GM12878 (cell line): ENCODE measurements at regions not wholly inside any gene's neighbourhood (a gene's known extent, or its start where the extent isn't known, plus 50 kb on each side); places are given as distances from the start of the nearest gene placed in this dataset.

ENCODE experiments used
- ATAC-seq: fragments of 200-7000 bp; cut with Tn5 transposase; 3 replicates; pipeline ENCODE4 v1.9.1; 2020; ENCODE audit warnings: mild to moderate bottlenecking, moderate library complexity
- BruUV-seq: library from RNA; stranded (reverse); fragments of 400-500 nt; replicated peaks from 2 replicates; lab custom pipeline; 2021; lab: Mats Ljungman, UMichigan
- CTCF ChIA-PET: fragments of 300-600 bp; sonication (Branson Sonifier 250); formaldehyde crosslinking; extraction: SDS; loops from one replicate; lab custom pipeline; 2021; ENCODE audit warnings: inconsistent platforms; lab: Yijun Ruan, JAX
- POLR2A ChIA-PET: fragments of 350-600 bp; formaldehyde crosslinking; extraction: SDS; loops from one replicate; lab custom pipeline; 2021; ENCODE audit warnings: inconsistent platforms; lab: Charles Lee
- RAD21 ChIA-PET: fragments of 300-600 bp; sonication (Branson Sonifier 250); formaldehyde crosslinking; loops from one replicate; lab custom pipeline; 2023; ENCODE audit warnings: antibody characterized with exemption; ENCODE audit not compliant: unreplicated experiment; lab: Charles Lee
- SMC1A ChIA-PET: fragments of 300-600 bp; sonication (Branson Sonifier 250); formaldehyde crosslinking; loops from one replicate; lab custom pipeline; 2023; ENCODE audit not compliant: unreplicated experiment, uncharacterized antibody; lab: Charles Lee
- DNase-seq: peaks from one replicate; pipeline ENCODE4 v3.0.0-alpha.2; 2011; ENCODE audit warnings: low read depth, low spot score
- FAIRE-seq: peaks from 3 replicates; lab custom pipeline; 2011; peaks lifted over from hg19 to GRCh38; lab: Jason Lieb, UNC
- H2AFZ ChIP-seq: 2 replicates; pipeline ENCODE4 v1.6.0; 2011; ENCODE audit warnings: low read depth, low read length, control low read depth; ENCODE audit not compliant: control insufficient read depth
- H3K27ac ChIP-seq: 2 replicates; pipeline ENCODE4 v1.5.1; 2011; ENCODE audit warnings: control low read depth; ENCODE audit not compliant: control insufficient read depth, insufficient read depth
- H3K27me3 ChIP-seq, 2 experiments: replicated peaks in 1 of 2; 2 replicates each; pipeline versions ENCODE4 v1.6.0 to v1.6.1; 2011; ENCODE audit warnings: low read length in 1 of 2; ENCODE audit not compliant: control insufficient read depth in 2 of 2, insufficient read depth in 2 of 2
- H3K36me3 ChIP-seq, 2 experiments: 2 replicates each; pipeline ENCODE4 v1.5.1; 2011; ENCODE audit warnings: low read length in 1 of 2; ENCODE audit not compliant: control insufficient read depth in 2 of 2, insufficient read depth in 2 of 2
- H3K4me1 ChIP-seq: 2 replicates; pipeline ENCODE4 v1.6.1; 2011; ENCODE audit warnings: mild to moderate bottlenecking, low read length, moderate library complexity, mixed read lengths; ENCODE audit not compliant: control insufficient read depth, insufficient read depth
- H3K4me2 ChIP-seq: 2 replicates; pipeline ENCODE4 v1.6.0; 2011; ENCODE audit warnings: control low read depth; ENCODE audit not compliant: control insufficient read depth, insufficient read depth
- H3K4me3 ChIP-seq: fragments of 200-600 bp; sonication (generic); 2 replicates; pipeline ENCODE4 v1.5.1; 2016
- H3K79me2 ChIP-seq: 2 replicates; pipeline ENCODE4 v1.6.0; 2011; ENCODE audit warnings: low read length; ENCODE audit not compliant: control insufficient read depth, insufficient read depth
- H3K9ac ChIP-seq: 2 replicates; pipeline ENCODE4 v1.8.0; 2011; ENCODE audit warnings: low read length, control low read depth, mixed read lengths; ENCODE audit not compliant: control insufficient read depth, insufficient read depth
- H3K9me3 ChIP-seq: replicated peaks from 3 replicates; pipeline ENCODE4 v1.5.1; 2011; ENCODE audit warnings: mild to moderate bottlenecking, low read length; ENCODE audit not compliant: control insufficient read depth, insufficient read depth
- H4K20me1 ChIP-seq: 2 replicates; pipeline ENCODE4 v1.6.0; 2011; ENCODE audit not compliant: control insufficient read depth, insufficient read depth
- BHLHE40 ChIP-seq, 2 experiments: fragments of 450-650 bp in 1 of 2; IDR thresholded peaks; 2 replicates each; pipeline ENCODE4 v1.6.1; 2011 to 2017; ENCODE audit warnings: low read depth in 2 of 2, borderline replicate concordance in 1 of 2, improper control_type of control experiment in 1 of 2, low read length in 1 of 2, mild to moderate bottlenecking in 1 of 2
- CHD2 ChIP-seq: IDR thresholded peaks from 2 replicates; pipeline ENCODE4 v1.6.1; 2011; ENCODE audit warnings: low read depth, low read length, improper control_type of control experiment, borderline replicate concordance
- CREB1 ChIP-seq: IDR thresholded peaks from 2 replicates; pipeline ENCODE4 v1.6.1; 2012; ENCODE audit warnings: low read depth, mild to moderate bottlenecking, inconsistent platforms
- EGR1 ChIP-seq, 2 experiments: IDR thresholded peaks; 1 replicate in 1 of 2; 2 replicates in 1 of 2; pipeline ENCODE4 v1.6.1; 2011 to 2012; ENCODE audit warnings: low read depth in 2 of 2, low read length in 2 of 2, borderline replicate concordance in 1 of 2, mild to moderate bottlenecking in 1 of 2, moderate library complexity in 1 of 2
- HDAC6 ChIP-seq: fragments of 200-600 bp; sonication (generic); IDR thresholded peaks from one replicate; pipeline ENCODE4 v1.8.0; 2017; ENCODE audit warnings: antibody characterized with exemption; ENCODE audit not compliant: unreplicated experiment
- LARP7 ChIP-seq: fragments of 450-650 bp; IDR thresholded peaks from 2 replicates; pipeline ENCODE4 v1.6.1; 2017; ENCODE audit warnings: mild to moderate bottlenecking
- MYC ChIP-seq: IDR thresholded peaks from 2 replicates; pipeline ENCODE4 v1.6.1; 2011; ENCODE audit warnings: mild to moderate bottlenecking, low read length, moderate library complexity, inconsistent platforms; ENCODE audit not compliant: insufficient read depth, insufficient replicate concordance, insufficient read length, severe bottlenecking
- NBN ChIP-seq: fragments of 450-650 bp; IDR thresholded peaks from 2 replicates; pipeline ENCODE4 v1.6.1; 2016
- POLR2AphosphoS5 ChIP-seq: IDR thresholded peaks from 2 replicates; pipeline ENCODE4 v1.6.1; 2011; ENCODE audit warnings: mild to moderate bottlenecking, low read length, inconsistent platforms
- RFX5 ChIP-seq: IDR thresholded peaks from 2 replicates; pipeline ENCODE4 v1.6.1; 2011; ENCODE audit warnings: low read depth, low read length, improper control_type of control experiment
- TBL1XR1 ChIP-seq: IDR thresholded peaks from 2 replicates; pipeline ENCODE4 v1.6.1; 2012; ENCODE audit warnings: low read depth, low read length, improper control_type of control experiment
- ZBED1 ChIP-seq: IDR thresholded peaks from 2 replicates; pipeline ENCODE4 v1.6.1; 2016; ENCODE audit warnings: borderline replicate concordance
- WGBS: methylation state at CpG from one replicate; pipeline ENCODE4 v1.1.6; 2016; ENCODE audit warnings: low lambda C conversion rate; ENCODE audit not compliant: insufficient replicate concordance, insufficient coverage; ENCODE audit errors: missing lambda C conversion rate; 5-methylcytosine and 5-hydroxymethylcytosine counted together
- in situ Hi-C: fragments of 300-500 bp; cut with MboI; formaldehyde crosslinking; loops from 9 replicates; pipeline ENCODE4 v1.14.3; 2018; ENCODE audit warnings: mixed read lengths
- intact Hi-C: fragments of 100-400 bp; cut with micrococcal nuclease; formaldehyde crosslinking; loops from one replicate; pipeline ENCODE4 v1.14.2; 2022; ENCODE audit not compliant: unreplicated experiment
- TF ChIP-seq, protein P1 (sequence below): IDR thresholded peaks from 2 replicates; pipeline ENCODE4 v1.6.1; 2012; ENCODE audit warnings: low read depth, low read length, improper control_type of control experiment
- TF ChIP-seq, protein P2 (sequence below): IDR thresholded peaks from 2 replicates; pipeline ENCODE4 v1.6.1; 2011; ENCODE audit warnings: low read depth, mild to moderate bottlenecking, low read length, moderate library complexity, borderline replicate concordance; ENCODE audit errors: extremely low read depth

- Histone ChIP-seq H4K20me1 (no peaks in the 10 kb centered on the region), H3K79me2 (no peaks in the 10 kb centered on the region), H3K4me1 (peaks cover 7% of the 10 kb centered on the region), H3K4me3 (no peak overlapping the region), H3K27ac (no peak overlapping the region), H3K36me3 (no peaks in the 10 kb centered on the region), H3K9me3 (peaks cover 13% of the 10 kb centered on the region; the same call in 2 of the 3 replicates), H3K4me2 (no peak overlapping the region), H2AFZ (no peak overlapping the region), H3K9ac (no peak overlapping the region), H3K27me3 (no peaks in the 10 kb centered on the region)
- 39% methylated on average over 3 of the region's 3 CpGs for WGBS
- in situ Hi-C loops (no loop called here), intact Hi-C loops (no loop called here)
- BruUV-seq, result no TSS peak
- no peak for DNase-seq
- FAIRE-seq, result no peak
- ATAC-seq, result no peak
- ChIA-PET SMC1A (no interaction called here), RAD21 (no interaction called here), CTCF (no interaction called here), POLR2A (no interaction called here)
- TF ChIP-seq, protein P1, sequence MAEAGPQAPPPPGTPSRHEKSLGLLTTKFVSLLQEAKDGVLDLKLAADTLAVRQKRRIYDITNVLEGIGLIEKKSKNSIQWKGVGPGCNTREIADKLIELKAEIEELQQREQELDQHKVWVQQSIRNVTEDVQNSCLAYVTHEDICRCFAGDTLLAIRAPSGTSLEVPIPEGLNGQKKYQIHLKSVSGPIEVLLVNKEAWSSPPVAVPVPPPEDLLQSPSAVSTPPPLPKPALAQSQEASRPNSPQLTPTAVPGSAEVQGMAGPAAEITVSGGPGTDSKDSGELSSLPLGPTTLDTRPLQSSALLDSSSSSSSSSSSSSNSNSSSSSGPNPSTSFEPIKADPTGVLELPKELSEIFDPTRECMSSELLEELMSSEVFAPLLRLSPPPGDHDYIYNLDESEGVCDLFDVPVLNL, result no peak
- TF ChIP-seq MYC (no peak), LARP7 (no peak), ZBED1 (no peak), HDAC6 (no peak), RFX5 (no peak), CHD2 (no peak), BHLHE40 (IDR thresholded peaks at IDR 0.05; ENCODE audit: borderline replicate concordance in 1 of 2, low read depth in 2 of 2, low read length in 1 of 2) (no peak), POLR2AphosphoS5 (no peak), CREB1 (no peak), NBN (no peak), EGR1 (IDR thresholded peaks at IDR 0.05; ENCODE audit: borderline replicate concordance in 1 of 2, low read depth in 2 of 2, low read length in 2 of 2) (no peak), TBL1XR1 (no peak)
- TF ChIP-seq, protein P2, sequence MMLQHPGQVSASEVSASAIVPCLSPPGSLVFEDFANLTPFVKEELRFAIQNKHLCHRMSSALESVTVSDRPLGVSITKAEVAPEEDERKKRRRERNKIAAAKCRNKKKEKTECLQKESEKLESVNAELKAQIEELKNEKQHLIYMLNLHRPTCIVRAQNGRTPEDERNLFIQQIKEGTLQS, result no peak
These were observed 151.2 kb upstream of the HS6ST1 start for GRCh38 chr2:128469875-128470274.
